Endodermal cell (in vitro differentiated cells): ENCODE measurements at regions not wholly inside any gene's neighbourhood (a gene's known extent, or its start where the extent isn't known, plus 50 kb on each side); places are given as distances from the start of the nearest gene placed in this dataset.
"Not testable (repeated sequence)": the region's sequence is repeated elsewhere in the genome, so short reads cannot be mapped to it uniquely, and the experiment has no call there.

Experiments
- DNase-seq: peaks from one replicate; pipeline ENCODE4 v3.0.0-alpha.2; 2017
- H3K27ac ChIP-seq: 2 replicates; pipeline ENCODE4 v1.5.1; 2013; ENCODE audit warnings: mild to moderate bottlenecking, low read depth, low read length, moderate library complexity
- H3K27me3 ChIP-seq: 2 replicates; pipeline ENCODE4 v1.6.1; 2013; ENCODE audit warnings: mild to moderate bottlenecking, low read length, moderate library complexity; ENCODE audit not compliant: insufficient read depth, control insufficient read depth, poor library complexity, severe bottlenecking
- H3K36me3 ChIP-seq: 2 replicates; pipeline ENCODE4 v1.7.0; 2013; ENCODE audit warnings: mild to moderate bottlenecking, low read length, moderate library complexity; ENCODE audit not compliant: control insufficient read depth, insufficient read depth
- H3K4me1 ChIP-seq: one replicate; pipeline ENCODE4 v1.7.0; 2013; ENCODE audit warnings: low read length; ENCODE audit not compliant: control insufficient read depth, insufficient read depth
- H3K4me3 ChIP-seq: 2 replicates; pipeline ENCODE4 v1.5.1; 2013; ENCODE audit warnings: mild to moderate bottlenecking, low read length, moderate library complexity
- H3K9ac ChIP-seq: 2 replicates; pipeline ENCODE4 v1.6.1; 2013; ENCODE audit warnings: mild to moderate bottlenecking, low read length, moderate library complexity; ENCODE audit not compliant: poor library complexity, severe bottlenecking; ENCODE audit errors: extremely low read depth
- H3K9me3 ChIP-seq: 2 replicates; pipeline ENCODE4 v1.6.1; 2013; ENCODE audit warnings: mild to moderate bottlenecking, low read length, moderate library complexity; ENCODE audit not compliant: control insufficient read depth
- H3K27ac Mint-ChIP-seq: 2 replicates; pipeline ENCODE4 v1.8.0; 2020; ENCODE audit warnings: mixed read lengths
- H3K27me3 Mint-ChIP-seq: 2 replicates; pipeline ENCODE4 v1.8.0; 2021; ENCODE audit warnings: mild to moderate bottlenecking, mixed read lengths; ENCODE audit not compliant: insufficient read depth
- H3K36me3 Mint-ChIP-seq: 2 replicates; pipeline ENCODE4 v1.8.0; 2020; ENCODE audit warnings: low read depth, mixed read lengths
- H3K4me1 Mint-ChIP-seq: 2 replicates; pipeline ENCODE4 v1.8.0; 2020; ENCODE audit warnings: mixed read lengths
- H3K4me3 Mint-ChIP-seq: 2 replicates; pipeline ENCODE4 v1.8.0; 2020; ENCODE audit warnings: mild to moderate bottlenecking, moderate library complexity, mixed read lengths
- H3K9me3 Mint-ChIP-seq: 2 replicates; pipeline ENCODE4 v1.8.0; 2020; ENCODE audit warnings: mild to moderate bottlenecking, mixed read lengths
- CTCF ChIP-seq: fragments of 200-600 bp; sonication (generic); conservative IDR thresholded peaks from 2 replicates; pipeline ENCODE4 v1.5.0; 2021; ENCODE audit warnings: antibody characterized with exemption, mild to moderate bottlenecking
- WGBS, 2 experiments: methylation state at CpG; one replicate each; pipeline versions ENCODE4 v1.1.5 to v1.1.7; 2013; ENCODE audit warnings: missing lambda C conversion rate in 2 of 2, mixed read lengths in 1 of 2; ENCODE audit not compliant: insufficient coverage in 1 of 2, insufficient read length in 1 of 2; 5-methylcytosine and 5-hydroxymethylcytosine counted together

GRCh38 chr4:28075401-28075956 is 1214.8 kb downstream of the STIM2 start:
- no peaks in the 10 kb centered on the region for H3K36me3 Mint-ChIP-seq
- TF ChIP-seq CTCF: no peak
- Histone ChIP-seq H3K4me1 (no peaks in the 10 kb centered on the region), H3K4me3 (no peak overlapping the region), H3K36me3 (no peaks in the 10 kb centered on the region), H3K9me3 (no peaks in the 10 kb centered on the region), H3K27me3 (no peaks in the 10 kb centered on the region), H3K9ac (no peak overlapping the region), H3K27ac (no peak overlapping the region)
- DNase-seq: no peak
- no peaks in the 10 kb centered on the region for H3K27me3 Mint-ChIP-seq
- no peaks in the 10 kb centered on the region for H3K4me1 Mint-ChIP-seq
- H3K27ac Mint-ChIP-seq: no peak overlapping the region
- H3K4me3 Mint-ChIP-seq: no peak overlapping the region
- H3K9me3 Mint-ChIP-seq: peaks cover 15% of the 10 kb centered on the region

GRCh38 chr4:28077203-28077602 is 1216.6 kb downstream of the STIM2 start:
- not testable (repeated sequence) for H3K27me3 Mint-ChIP-seq, H3K4me3 ChIP-seq, H3K27me3 ChIP-seq, H3K27ac ChIP-seq, H3K4me1 Mint-ChIP-seq, H3K36me3 Mint-ChIP-seq, H3K36me3 ChIP-seq, H3K4me3 Mint-ChIP-seq, DNase-seq, H3K9me3 ChIP-seq, H3K27ac Mint-ChIP-seq, H3K9ac ChIP-seq, H3K4me1 ChIP-seq
- WGBS, 2 experiments: 92 to 93% methylated on average over 5 to 9 of the region's 9 CpGs
- peaks cover 29% of the 10 kb centered on the region for H3K9me3 Mint-ChIP-seq

GRCh38 chr4:28082686-28083390 is 1222.2 kb downstream of the STIM2 start:
- Histone ChIP-seq H3K4me3 (no peak overlapping the region), H3K27ac (no peak overlapping the region), H3K27me3 (no peaks in the 10 kb centered on the region), H3K36me3 (no peaks in the 10 kb centered on the region), H3K9ac (no peak overlapping the region), H3K9me3 (peaks cover 15% of the 10 kb centered on the region), H3K4me1 (no peaks in the 10 kb centered on the region)
- TF ChIP-seq CTCF: no peak
- H3K27ac Mint-ChIP-seq: no peak overlapping the region
- H3K9me3 Mint-ChIP-seq: peaks cover 43% of the 10 kb centered on the region
- no peak overlapping the region for H3K4me3 Mint-ChIP-seq
- H3K36me3 Mint-ChIP-seq: no peaks in the 10 kb centered on the region
- 88 to 97% methylated on average over 2 to 3 of the region's 3 CpGs for WGBS, 2 experiments
- no peaks in the 10 kb centered on the region for H3K4me1 Mint-ChIP-seq
- DNase-seq: no peak
- H3K27me3 Mint-ChIP-seq: no peaks in the 10 kb centered on the region
